Trophoblast cell (in vitro differentiated cells and primary cell): ENCODE measurements at regions not wholly inside any gene's neighbourhood (a gene's known extent, or its start where the extent isn't known, plus 50 kb on each side); places are given as distances from the start of the nearest gene placed in this dataset.

Source experiments
- DNase-seq, 2 donors: peaks; one replicate each; pipeline ENCODE4 v3.0.0-alpha.2; 2016
- H2AFZ ChIP-seq: 2 replicates; pipeline ENCODE4 v1.6.1; 2013; ENCODE audit warnings: low read length, moderate library complexity, mild to moderate bottlenecking; ENCODE audit not compliant: insufficient read depth, poor library complexity
- H2AK5ac ChIP-seq: 2 replicates; pipeline ENCODE4 v1.6.1; 2013; ENCODE audit warnings: mild to moderate bottlenecking, low read length
- H2BK120ac ChIP-seq: 2 replicates; pipeline ENCODE4 v1.6.1; 2013; ENCODE audit warnings: low read length, mild to moderate bottlenecking, moderate library complexity; ENCODE audit not compliant: insufficient read depth, poor library complexity
- H2BK12ac ChIP-seq: 2 replicates; pipeline ENCODE4 v1.6.1; 2013; ENCODE audit warnings: mild to moderate bottlenecking, low read length, moderate library complexity
- H2BK5ac ChIP-seq: 2 replicates; pipeline ENCODE4 v1.6.1; 2013; ENCODE audit warnings: low read length, low read depth, moderate library complexity, mild to moderate bottlenecking; ENCODE audit not compliant: poor library complexity
- H3K14ac ChIP-seq: 2 replicates; pipeline ENCODE4 v1.6.1; 2013; ENCODE audit warnings: mild to moderate bottlenecking, low read length
- H3K18ac ChIP-seq: 2 replicates; pipeline ENCODE4 v1.6.1; 2013; ENCODE audit warnings: mild to moderate bottlenecking, low read length
- H3K23ac ChIP-seq: 2 replicates; pipeline ENCODE4 v1.6.1; 2013; ENCODE audit warnings: low read length
- H3K27ac ChIP-seq: 2 replicates; pipeline ENCODE4 v1.5.1; 2013; ENCODE audit warnings: low read depth, mild to moderate bottlenecking, inconsistent platforms, low read length, moderate library complexity
- H3K27me3 ChIP-seq: 2 replicates; pipeline ENCODE4 v1.6.1; 2013; ENCODE audit warnings: inconsistent platforms, mild to moderate bottlenecking, low read length, moderate library complexity; ENCODE audit not compliant: insufficient read depth
- H3K36me3 ChIP-seq, 2 experiments: 1 replicate in 1 of 2; 2 replicates in 1 of 2; pipeline ENCODE4 v1.6.1; 2013; ENCODE audit warnings: low read length in 2 of 2, mild to moderate bottlenecking in 2 of 2, moderate library complexity in 1 of 2; ENCODE audit not compliant: insufficient read depth in 2 of 2, control insufficient read depth in 1 of 2
- H3K4ac ChIP-seq: 2 replicates; pipeline ENCODE4 v1.6.1; 2013; ENCODE audit warnings: low read depth, mild to moderate bottlenecking, low read length, moderate library complexity
- H3K4me1 ChIP-seq, 2 experiments: 1 replicate in 1 of 2; 2 replicates in 1 of 2; pipeline ENCODE4 v1.6.1; 2013; ENCODE audit warnings: low read length in 2 of 2, mild to moderate bottlenecking in 2 of 2, moderate library complexity in 1 of 2; ENCODE audit not compliant: insufficient read depth in 2 of 2, control insufficient read depth in 1 of 2
- H3K4me2 ChIP-seq: 2 replicates; pipeline ENCODE4 v1.6.1; 2013; ENCODE audit warnings: inconsistent platforms, mild to moderate bottlenecking, low read length, moderate library complexity
- H3K4me3 ChIP-seq: 2 replicates; pipeline ENCODE4 v1.5.1; 2013; ENCODE audit warnings: mild to moderate bottlenecking, low read depth, low read length, inconsistent platforms
- H3K79me1 ChIP-seq: one replicate; pipeline ENCODE4 v1.6.1; 2013; ENCODE audit warnings: low read length
- H3K79me2 ChIP-seq: 2 replicates; pipeline ENCODE4 v1.6.1; 2013; ENCODE audit warnings: low read length, mild to moderate bottlenecking; ENCODE audit not compliant: control insufficient read depth, insufficient read depth, poor library complexity
- H3K9ac ChIP-seq: 2 replicates; pipeline ENCODE4 v1.6.1; 2013; ENCODE audit warnings: mild to moderate bottlenecking, low read length
- H3K9me3 ChIP-seq: 2 replicates; pipeline ENCODE4 v1.6.1; 2013; ENCODE audit warnings: low read depth, mild to moderate bottlenecking, control low read depth, inconsistent platforms, low read length; ENCODE audit not compliant: insufficient read depth
- H4K12ac ChIP-seq: 2 replicates; pipeline ENCODE4 v1.6.1; 2013; ENCODE audit warnings: low read depth, mild to moderate bottlenecking, low read length, moderate library complexity
- H4K8ac ChIP-seq: 2 replicates; pipeline ENCODE4 v1.6.1; 2013; ENCODE audit warnings: low read depth, mild to moderate bottlenecking, low read length, moderate library complexity
- H4K91ac ChIP-seq: one replicate; pipeline ENCODE4 v1.6.1; 2013; ENCODE audit warnings: low read depth, mild to moderate bottlenecking, low read length, moderate library complexity
- WGBS: extraction: QIAGEN DNeasy Blood & Tissue Kit; methylation state at CpG from one replicate; pipeline ENCODE4 v1.1.7; 2013; ENCODE audit warnings: missing lambda C conversion rate; ENCODE audit not compliant: insufficient read length, insufficient coverage; ENCODE audit errors: extremely low coverage; 5-methylcytosine and 5-hydroxymethylcytosine counted together

GRCh38 chr4:32142075-32142474 is 1421.9 kb downstream of the PCDH7 start:
- H3K4me2 ChIP-seq = no peak overlapping the region
- H2AK5ac ChIP-seq = no peak overlapping the region
- H4K8ac ChIP-seq = no peak overlapping the region
- no peak overlapping the region for H3K18ac ChIP-seq
- H2BK5ac ChIP-seq = no peak overlapping the region
- H3K23ac ChIP-seq = no peak overlapping the region
- no peaks in the 10 kb centered on the region for H3K9me3 ChIP-seq
- no peak overlapping the region for H4K91ac ChIP-seq
- H3K27me3 ChIP-seq = no peaks in the 10 kb centered on the region
- H3K9ac ChIP-seq = no peak overlapping the region
- no peak overlapping the region for H4K12ac ChIP-seq
- no peaks in the 10 kb centered on the region for H3K79me2 ChIP-seq
- peaks cover 2 to 4% of the 10 kb centered on the region in 2 experiments for H3K4me1 ChIP-seq
- H3K27ac ChIP-seq = no peak overlapping the region
- H3K4me3 ChIP-seq = no peak overlapping the region
- H2BK120ac ChIP-seq = no peak overlapping the region
- H2BK12ac ChIP-seq = no peak overlapping the region
- no peak for DNase-seq
- peaks cover 1% of the 10 kb centered on the region for H3K79me1 ChIP-seq
- no peaks in the 10 kb centered on the region for H3K36me3 ChIP-seq
- H3K14ac ChIP-seq = no peak overlapping the region
- no peak overlapping the region for H3K4ac ChIP-seq
- H2AFZ ChIP-seq = no peak overlapping the region

- H2BK12ac ChIP-seq = no peak overlapping the region
- H3K27me3 ChIP-seq = no peaks in the 10 kb centered on the region
- H3K14ac ChIP-seq = no peak overlapping the region
- H3K36me3 ChIP-seq = no peaks in the 10 kb centered on the region
- no peak overlapping the region for H4K12ac ChIP-seq
- no peak overlapping the region for H4K8ac ChIP-seq
- no CpG with 5 or more reads among the region's 5 CpGs for WGBS
- H3K27ac ChIP-seq = no peak overlapping the region
- peaks cover 2 to 4% of the 10 kb centered on the region in 2 experiments for H3K4me1 ChIP-seq
- no peaks in the 10 kb centered on the region for H3K79me2 ChIP-seq
- H2AK5ac ChIP-seq = no peak overlapping the region
- H3K9me3 ChIP-seq = no peaks in the 10 kb centered on the region
- H3K79me1 ChIP-seq = no peaks in the 10 kb centered on the region
- DNase-seq = no peak
- no peak overlapping the region for H3K18ac ChIP-seq
- no peak overlapping the region for H2BK5ac ChIP-seq
- no peak overlapping the region for H2BK120ac ChIP-seq
- H3K4me3 ChIP-seq = no peak overlapping the region
- H3K9ac ChIP-seq = no peak overlapping the region
- no peak overlapping the region for H3K4me2 ChIP-seq
- no peak overlapping the region for H3K23ac ChIP-seq
- H4K91ac ChIP-seq = no peak overlapping the region
- no peak overlapping the region for H3K4ac ChIP-seq
- H2AFZ ChIP-seq = no peak overlapping the region
These were observed 1425.8 kb downstream of the PCDH7 start for GRCh38 chr4:32145987-32146386.

GRCh38 chr4:32147446-32148085 is 1427.4 kb downstream of the PCDH7 start:
- no peak overlapping the region for H4K91ac ChIP-seq
- no peaks in the 10 kb centered on the region for H3K4me1 ChIP-seq
- no peak overlapping the region for H4K8ac ChIP-seq
- H3K27me3 ChIP-seq = no peaks in the 10 kb centered on the region
- H4K12ac ChIP-seq = no peak overlapping the region
- DNase-seq = no peak
- no peaks in the 10 kb centered on the region for H3K36me3 ChIP-seq
- H2BK120ac ChIP-seq = no peak overlapping the region
- H2BK12ac ChIP-seq = no peak overlapping the region
- H2AK5ac ChIP-seq = no peak overlapping the region
- no peak overlapping the region for H3K4me2 ChIP-seq
- no peak overlapping the region for H3K4ac ChIP-seq
- no peak overlapping the region for H2BK5ac ChIP-seq
- H3K9ac ChIP-seq = no peak overlapping the region
- no peak overlapping the region for H2AFZ ChIP-seq
- no peaks in the 10 kb centered on the region for H3K79me2 ChIP-seq
- no peak overlapping the region for H3K14ac ChIP-seq
- no peak overlapping the region for H3K23ac ChIP-seq
- H3K79me1 ChIP-seq = no peaks in the 10 kb centered on the region
- H3K27ac ChIP-seq = no peak overlapping the region
- H3K18ac ChIP-seq = no peak overlapping the region
- H3K9me3 ChIP-seq = no peaks in the 10 kb centered on the region
- no CpG with 5 or more reads among the region's 5 CpGs for WGBS
- no peak overlapping the region for H3K4me3 ChIP-seq

GRCh38 chr4:32148111-32148666 is 1428.0 kb downstream of the PCDH7 start:
- Histone ChIP-seq H4K8ac (no peak overlapping the region), H3K18ac (no peak overlapping the region), H3K9me3 (no peaks in the 10 kb centered on the region), H3K4me1 (no peaks in the 10 kb centered on the region), H4K91ac (no peak overlapping the region), H2BK5ac (no peak overlapping the region), H3K36me3 (no peaks in the 10 kb centered on the region), H3K79me1 (no peaks in the 10 kb centered on the region), H3K79me2 (no peaks in the 10 kb centered on the region), H2AK5ac (no peak overlapping the region), H3K4ac (no peak overlapping the region), H3K27ac (no peak overlapping the region), H4K12ac (no peak overlapping the region), H2AFZ (no peak overlapping the region), H3K23ac (no peak overlapping the region), H3K4me3 (no peak overlapping the region), H2BK12ac (no peak overlapping the region), H3K9ac (no peak overlapping the region), H3K14ac (no peak overlapping the region), H3K27me3 (no peaks in the 10 kb centered on the region), H2BK120ac (no peak overlapping the region), H3K4me2 (no peak overlapping the region)
- no peak for DNase-seq
- WGBS = no CpG with 5 or more reads among the region's 2 CpGs
